Stimulated activated CD4-positive, alpha-beta T cell treated with anti-CD3 and anti-CD28 coated beads, Interleukin-1b, Interleukin-23, amount 100 ng/mL, for 48 hours (primary cell): ENCODE measurements at regions not wholly inside any gene's neighbourhood (a gene's known extent, or its start where the extent isn't known, plus 50 kb on each side); places are given as distances from the start of the nearest gene placed in this dataset.

Experiments
- DNase-seq: peaks from one replicate; pipeline ENCODE4 v3.0.0-alpha.2; 2020

DNA sequence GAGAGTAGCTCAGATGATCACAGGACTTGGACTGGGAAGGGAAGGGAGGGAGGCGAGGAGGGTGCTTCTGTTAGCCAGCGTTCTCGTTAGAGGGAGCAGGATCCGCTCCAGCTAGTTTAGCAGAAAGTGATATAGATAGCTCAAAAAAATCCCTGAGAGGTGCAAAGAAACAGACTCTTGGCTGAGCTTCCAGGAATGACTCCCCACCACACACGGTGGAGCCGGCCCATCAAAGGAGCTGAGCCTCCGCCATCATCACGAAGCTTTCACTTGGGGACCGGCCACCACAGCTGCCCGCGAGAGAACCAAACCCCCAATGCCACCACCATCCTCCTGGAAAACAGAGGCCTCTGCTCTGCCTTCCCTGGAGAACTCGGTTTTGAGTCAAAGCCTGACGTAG, 124.6 kb upstream of the BCL2L14 start:
- no peak for DNase-seq

DNA sequence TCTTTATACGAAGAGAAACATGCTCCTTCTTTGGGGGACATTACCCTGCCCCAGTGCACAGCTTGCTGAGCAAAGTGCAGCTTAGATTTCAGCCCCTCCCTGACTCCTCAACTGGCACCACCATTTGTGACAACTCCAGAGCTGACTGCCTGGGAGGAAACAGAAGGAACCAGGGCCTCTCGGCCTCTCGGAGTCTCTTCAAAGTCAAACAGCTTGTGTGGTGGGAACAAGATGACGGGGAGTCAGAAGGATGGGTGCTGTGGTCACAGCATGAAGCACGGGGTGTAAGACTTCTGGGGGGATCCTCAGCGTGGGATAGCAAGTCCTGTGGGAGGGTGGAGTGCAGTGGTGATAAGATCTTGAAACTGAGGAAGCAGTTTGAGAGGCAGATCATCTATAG, 123.5 kb upstream of the BCL2L14 start:
- no peak for DNase-seq

DNA sequence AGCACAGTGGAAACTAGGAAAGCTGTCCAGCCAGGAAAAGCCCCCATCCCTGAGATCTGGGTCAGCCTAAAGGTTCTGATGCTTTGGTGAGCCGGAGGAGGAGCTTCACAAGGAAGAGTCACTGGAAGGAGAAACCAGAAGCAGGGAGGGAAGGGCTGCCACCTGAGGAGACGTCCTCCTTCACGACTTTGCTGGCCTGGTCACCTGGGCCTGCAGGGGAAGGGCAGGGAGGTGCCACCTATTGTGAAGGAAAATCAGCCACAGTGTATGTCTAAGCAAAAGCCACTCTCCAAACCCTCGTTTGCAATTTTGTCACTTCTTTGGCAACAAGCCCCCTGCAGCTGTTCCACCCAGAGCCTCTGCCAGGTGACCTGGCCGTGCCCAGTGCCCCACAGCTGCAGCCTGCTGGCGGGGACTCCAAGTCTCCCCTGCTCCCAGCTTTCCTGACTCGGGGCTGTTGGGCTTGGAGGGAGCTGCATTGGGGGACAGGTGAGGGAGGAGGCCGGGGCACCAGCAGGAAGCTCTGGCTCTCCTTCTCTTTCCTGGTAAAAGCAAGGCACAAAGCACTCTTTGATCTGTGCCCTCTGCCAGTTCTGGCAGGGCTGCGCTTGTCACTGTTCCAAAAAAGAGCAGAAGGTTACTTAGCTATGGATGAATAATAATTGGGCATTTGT, 120.9 kb upstream of the BCL2L14 start:
- no peak for DNase-seq

DNA sequence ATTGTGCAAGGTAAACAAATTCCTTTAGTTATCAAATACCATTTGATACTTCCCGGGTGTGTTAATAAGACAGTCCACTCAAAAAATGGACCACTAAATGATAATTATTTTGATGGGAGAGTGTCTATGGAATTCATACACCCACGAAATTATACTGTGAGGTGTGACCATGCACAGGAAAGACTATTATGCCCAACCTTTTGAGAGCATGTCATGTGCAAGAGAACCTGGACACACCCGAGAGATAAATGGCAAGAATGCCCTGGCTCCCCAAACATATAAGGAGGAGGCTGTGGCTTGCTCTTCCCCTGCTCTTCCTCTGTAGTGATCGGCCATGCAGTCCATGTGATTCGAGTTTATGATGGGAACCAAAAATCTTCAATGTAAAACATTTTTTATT, 119.5 kb upstream of the BCL2L14 start:
- DNase-seq, result no peak

DNA sequence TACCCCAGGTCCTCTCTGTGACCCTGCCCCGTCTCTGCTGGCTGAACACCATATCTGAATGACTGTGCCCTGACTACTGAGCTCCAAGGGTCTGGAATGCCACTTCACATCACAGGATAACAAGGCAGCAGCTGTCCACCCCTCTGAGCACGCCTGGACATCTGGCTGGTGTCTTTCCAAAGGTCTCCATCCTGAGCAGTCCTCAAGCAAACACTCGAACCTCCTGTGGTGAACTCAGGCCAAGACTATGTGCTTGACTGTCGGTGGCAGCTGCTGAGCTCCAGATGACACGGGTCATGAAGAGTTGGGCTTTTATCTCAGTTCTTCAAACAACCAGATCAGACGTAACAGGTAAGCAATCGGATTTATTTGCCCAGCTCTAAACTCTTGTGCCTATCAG, 117.2 kb upstream of the BCL2L14 start:
- DNase-seq, result no peak

DNA sequence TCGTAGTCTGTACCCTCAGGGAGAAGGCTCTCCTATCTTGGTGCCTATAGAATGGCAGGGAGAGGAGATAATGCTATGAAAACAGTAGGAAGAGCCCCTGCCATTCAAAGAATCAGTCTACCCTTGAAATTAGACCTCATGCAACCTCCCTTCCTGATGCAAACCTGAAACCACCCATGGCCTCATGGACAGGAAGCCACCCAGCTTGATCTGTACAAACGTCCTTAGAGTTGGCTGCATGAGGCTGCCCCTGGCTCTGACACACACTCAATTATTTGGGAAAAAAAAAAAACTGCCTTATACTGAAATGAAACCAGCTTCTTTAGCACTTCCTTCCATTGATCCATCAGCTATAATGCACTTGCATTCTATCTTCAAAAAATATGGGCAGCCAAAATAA, 116.6 kb upstream of the BCL2L14 start:
- DNase-seq, result no peak

DNA sequence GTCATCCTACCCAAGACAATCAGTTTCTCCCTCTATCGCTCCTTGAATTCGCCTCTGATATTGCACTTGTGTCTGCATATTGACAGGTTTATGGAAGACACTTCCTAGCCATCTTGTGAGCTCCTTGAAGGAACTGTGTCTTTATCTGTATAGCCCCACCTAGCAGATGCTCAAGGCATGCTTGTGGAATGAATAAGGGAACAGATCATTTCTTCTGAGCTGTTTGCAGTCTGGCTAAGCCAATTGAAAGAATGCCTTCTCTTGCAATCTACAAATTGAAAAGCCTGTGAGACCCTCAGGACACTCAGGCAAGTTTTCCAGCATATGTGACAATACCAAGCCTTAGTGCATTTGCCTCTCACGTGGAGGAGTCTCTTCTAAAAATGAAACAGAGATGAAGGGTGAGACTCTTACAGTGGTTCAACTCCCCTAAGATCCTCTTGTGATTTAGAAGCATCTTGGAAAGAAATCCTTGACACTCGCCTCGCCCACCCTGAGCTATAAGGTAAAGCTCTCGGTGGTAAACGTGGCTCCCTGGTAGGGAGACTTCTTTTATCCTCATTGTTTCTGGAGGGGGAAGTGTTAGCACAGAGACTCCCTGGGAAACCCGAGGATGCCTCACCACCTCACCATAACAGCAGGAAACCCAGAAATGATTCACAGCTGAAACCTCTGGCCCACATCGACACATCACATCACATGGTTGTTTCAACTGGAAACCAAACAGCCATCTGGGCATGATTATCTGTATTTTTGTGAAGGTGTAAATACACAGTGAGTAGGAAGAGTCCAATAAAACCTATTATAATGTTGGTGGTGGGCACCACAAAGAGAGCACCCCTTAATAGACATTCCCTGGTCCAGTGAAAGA, 112.3 kb upstream of the BCL2L14 start:
- peak; percentile 65 for DNase-seq

DNA sequence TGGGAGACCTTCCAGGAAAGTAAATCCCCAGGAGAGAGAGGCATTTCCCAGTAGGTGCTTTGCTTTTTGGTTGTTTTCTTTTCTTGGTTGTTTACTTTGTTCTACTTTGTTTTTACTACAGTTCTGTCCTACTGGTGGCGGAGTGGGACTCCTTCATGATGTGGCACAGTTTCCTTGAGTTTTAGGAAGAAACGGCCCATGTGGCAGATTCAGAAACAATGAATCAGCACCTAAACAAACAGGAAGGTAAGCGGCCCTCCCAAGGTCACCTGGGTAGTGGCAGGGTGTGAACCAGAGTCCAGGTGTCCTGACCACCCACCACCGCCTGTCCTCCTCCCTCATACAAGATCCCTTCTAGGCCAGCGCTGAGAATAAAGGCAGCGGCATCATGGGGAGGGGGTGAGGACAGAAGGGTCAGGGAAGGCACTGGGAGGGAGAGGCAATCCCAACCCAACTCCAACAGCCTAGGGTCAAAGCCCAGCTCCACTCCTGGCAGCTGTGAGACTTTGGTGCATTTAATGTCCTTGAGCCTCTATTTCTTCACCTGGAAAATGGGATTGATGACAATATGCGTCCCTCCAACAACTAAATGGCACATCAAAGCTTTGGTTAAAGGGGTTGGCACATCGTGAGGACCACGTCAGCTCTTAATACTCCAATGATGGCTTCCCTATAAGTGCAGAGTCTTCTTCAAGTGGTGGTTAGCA, 111.5 kb upstream of the BCL2L14 start:
- no peak for DNase-seq

DNA sequence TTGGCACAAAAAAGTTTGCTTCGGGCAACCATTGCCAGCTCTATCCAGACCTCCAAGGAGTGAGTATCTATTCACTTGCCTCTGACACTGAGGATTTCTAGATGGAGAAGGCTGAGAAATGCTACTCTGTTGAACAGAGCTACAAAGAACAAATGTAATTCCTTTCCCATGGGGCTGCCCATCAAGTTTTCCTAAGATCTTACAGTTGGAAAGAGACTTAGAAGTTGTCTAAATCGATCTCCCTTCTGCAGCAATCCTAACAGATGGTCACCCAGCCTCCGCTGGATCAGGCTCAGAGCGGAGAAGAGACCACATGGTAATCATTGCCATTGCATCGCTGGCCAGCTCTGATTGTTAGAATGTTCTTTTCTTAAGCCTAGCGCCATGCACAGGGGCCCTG, 110.1 kb upstream of the BCL2L14 start:
- no peak for DNase-seq

DNA sequence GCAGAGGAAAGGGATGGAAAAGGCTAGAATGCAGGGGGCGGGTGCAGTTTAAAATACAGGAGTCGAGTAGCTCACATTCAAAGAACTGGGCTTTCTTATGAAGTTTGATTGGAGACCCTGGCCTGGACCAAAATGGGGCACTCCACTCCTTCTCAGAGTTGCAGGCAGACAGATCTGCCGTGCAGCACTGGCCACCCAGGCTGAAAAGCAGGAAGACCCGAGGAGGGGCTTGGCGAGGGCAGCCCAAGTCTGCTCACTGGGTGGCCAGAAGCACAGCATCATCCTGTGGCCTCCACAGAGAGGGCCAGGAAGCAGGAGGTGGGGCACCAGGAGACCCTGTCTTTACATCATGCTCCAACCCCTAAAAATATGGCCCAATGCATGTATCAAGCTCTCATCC, 109.1 kb upstream of the BCL2L14 start:
- no peak for DNase-seq

DNA sequence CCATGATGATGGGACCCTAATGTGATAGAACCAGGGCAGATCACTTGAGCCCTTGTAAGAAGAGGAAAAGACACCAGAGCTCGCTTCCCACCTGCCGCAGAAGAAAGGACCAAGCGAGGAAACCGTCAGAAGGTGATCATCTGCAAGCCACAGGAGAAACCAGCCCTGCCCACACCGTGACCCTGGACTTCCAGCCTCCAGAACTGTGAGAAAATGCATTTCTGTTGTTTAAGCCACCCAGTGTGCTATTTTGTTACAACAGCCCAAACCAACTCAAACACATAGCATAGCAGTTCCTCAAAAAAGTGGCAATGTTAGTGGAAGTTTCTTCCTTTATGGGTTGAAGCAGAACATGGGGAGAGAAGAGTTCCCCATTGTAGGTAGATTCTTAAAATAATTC, 107.9 kb upstream of the BCL2L14 start:
- no peak for DNase-seq

DNA sequence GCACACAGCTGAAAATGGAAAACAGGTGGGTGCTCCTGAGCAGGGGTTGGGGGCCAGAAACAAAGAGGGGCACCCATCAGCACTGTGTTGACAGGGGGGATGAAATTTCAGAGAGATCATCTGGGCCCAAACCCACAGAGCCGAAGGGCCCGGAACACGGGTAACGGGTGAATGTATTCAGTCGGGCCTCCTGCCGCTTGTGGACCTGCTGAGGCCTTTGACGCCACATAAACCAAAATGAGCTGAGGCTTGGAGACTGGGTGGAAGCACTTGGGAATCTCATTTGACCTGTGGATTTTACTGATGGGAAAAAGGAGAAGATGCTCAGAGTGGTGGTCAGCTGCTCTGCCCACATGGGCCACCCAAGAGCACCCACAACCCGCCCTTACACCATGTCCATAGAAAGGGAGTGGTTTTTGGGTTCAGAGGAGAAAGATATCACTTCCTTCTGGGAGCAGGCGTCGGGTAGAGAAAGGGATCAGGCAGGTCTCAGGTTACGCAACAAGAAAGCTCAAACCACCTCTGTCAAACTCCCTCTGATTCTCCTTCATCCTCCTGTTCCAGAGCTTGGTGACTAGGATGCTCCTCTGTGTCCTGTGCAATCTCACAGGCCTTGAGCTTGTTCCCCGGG, 106.8 kb upstream of the BCL2L14 start:
- no peak for DNase-seq

DNA sequence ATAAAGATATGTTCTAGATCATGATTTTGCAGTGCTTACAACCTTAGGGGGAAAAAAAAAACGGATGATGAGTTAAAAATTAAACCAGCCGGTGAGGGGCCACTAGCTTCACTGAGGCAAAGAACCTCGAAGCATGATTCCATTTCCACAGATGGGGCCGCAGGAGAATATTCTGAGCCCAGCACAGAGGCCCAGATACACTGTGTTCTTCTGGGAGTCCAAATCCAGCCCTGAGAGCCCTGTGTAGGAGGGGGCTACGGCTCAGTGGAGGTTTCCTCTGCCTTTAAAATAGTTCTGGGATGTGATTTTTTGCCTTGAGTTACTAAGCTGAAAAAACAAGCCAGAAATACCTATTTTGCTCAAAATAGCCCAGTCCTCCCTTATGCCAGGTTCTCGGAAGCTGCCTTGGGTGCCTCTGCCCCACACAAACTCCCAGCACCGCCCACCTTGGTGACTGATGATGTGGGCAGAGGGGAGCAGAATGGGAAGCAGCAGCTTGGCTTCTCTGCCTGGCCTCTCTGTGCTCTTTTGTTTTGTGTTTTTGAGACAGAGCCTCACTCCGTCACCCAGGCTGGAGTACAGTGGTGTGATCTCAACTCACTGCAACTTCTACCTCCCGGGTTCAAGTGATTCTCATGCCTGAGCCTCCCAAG, 105.4 kb upstream of the BCL2L14 start:
- DNase-seq, result no peak

DNA sequence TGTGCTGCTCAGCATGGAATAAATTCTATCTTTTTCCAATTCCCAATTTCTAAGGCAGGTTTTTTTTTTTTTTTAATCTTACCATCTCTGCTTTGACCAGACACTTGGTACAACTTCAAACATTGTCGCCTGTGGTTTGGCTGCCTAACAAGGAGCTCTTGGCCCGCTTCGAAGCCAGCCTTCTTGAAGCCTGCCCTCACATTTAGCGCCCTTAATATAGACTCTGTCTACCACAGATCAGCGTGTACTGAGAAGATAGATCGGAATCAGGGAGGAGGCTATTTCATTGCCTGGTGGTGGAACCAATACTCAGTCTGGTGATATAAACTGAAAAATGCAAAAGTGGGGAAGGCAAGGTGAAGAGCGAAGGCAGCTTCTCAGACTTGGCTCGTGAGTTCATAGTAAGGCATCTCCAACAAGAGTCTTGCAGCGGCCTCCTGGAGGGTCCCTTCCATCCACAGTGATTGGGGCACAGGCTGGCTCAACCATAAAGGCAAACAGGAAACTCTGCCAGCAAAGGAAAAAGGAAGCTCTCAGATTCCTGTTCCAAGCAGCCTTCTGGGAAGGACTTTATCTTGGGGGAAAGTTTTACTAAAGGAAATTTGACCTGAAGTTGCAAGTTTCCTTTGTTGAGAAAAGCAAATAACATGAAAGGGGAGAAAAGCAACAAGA, 103.2 kb upstream of the BCL2L14 start:
- DNase-seq, result no peak

DNA sequence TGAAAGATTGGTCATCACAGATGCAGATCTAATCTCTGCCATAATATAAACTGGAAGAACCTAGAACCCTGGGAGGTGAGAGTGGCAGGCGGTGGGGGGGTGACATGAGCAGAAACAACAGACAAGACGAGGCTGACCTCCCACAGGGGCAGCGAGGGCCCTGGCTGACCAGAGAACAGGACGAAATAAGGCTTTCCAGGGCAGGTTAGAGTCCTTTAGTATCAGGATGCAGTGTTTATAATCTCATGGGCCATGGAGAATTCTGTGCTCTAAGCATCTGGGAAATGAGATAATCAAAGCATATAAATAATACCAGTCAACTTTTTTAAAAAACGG, 102.7 kb upstream of the BCL2L14 start:
- no peak for DNase-seq

DNA sequence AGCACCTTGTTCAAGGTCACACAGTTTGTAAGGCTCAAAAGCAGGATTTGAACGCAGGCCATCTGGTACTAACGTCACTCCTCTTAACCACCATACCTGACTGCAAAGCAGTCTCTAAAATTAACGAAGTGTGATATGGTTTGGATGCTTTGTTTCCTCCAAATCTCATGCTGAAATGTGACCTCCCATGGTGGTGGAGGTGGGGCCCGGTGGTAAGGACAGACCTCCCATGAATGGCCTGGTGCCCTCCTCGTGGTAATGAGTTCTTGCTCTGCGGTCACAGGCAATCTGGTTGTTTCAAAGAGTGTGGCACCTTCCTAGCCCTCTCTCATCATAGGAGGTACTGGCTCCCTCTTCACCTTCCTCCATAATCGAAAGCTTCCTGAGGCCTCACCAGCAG, 102.2 kb upstream of the BCL2L14 start:
- DNase-seq, result no peak

DNA sequence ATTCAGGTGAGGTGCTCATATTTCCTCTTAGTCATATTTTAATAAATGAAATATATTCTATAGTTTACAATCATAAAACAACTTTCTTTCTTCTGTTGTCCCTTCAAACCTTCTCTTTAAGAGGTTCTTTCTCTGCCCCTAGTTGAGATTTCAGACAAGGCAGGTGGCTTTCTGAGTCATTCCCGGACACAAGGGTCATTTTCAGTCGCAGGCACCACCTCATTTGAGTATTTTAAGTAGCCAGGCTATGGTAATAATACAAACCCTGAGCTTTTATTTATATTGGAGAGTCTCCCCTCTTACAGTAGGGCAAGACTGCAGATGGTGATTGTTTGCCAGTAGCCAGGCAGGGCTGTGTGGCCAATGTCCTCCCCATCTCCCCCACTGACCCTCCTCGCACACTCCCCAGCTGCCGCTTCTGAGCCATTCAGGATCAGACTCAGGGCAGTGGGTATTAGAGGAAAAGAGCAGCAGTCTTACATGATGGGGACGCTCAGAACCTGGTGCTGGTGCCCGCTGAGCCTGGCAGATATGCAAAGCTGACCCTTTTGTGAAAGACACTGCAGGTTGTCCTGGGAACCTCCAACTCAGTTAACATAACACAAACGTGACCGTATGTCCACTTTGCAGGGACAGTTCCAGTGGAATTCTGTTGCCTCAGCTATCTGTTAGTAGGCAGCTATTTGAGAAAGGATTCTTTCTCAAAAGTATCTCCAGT, 101.1 kb upstream of the BCL2L14 start:
- no peak for DNase-seq

DNA sequence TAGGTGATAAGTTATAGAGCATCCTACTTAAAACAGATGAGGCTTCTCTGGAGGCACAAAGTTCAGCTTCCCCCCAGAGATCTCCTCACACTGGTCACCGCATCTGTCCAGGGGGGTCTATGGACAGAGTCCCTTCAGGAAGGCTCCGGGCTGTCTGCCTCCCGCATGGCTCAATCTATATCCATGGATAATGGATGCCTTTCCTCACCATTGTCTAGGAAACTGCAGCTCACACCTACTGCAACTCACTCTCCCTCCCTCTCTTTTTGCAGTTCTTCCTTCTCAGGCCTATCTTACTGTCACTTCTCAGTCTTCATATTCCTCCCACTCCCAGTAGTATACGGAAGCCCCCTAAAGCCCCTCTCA, 100.6 kb upstream of the BCL2L14 start:
- DNase-seq, result no peak

DNA sequence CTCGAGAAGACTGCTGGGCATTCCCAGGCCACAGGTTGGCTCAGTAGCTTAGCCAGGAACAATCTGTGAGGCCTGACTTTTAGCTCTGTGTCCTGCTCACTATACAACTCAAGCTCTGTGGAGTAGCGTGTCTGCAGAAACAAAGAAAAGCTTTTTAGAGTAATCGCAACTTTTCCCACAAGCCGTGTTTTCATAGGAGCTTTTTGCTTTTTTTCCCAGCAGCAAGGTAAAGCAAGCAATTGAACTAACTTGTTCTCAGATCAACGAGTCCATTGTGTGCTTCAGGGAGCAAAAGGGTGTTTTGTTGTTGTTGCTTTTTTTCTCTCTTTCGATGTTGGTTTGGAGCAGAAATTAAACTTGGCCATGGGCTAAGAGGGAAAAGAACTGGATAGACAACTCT, 97.3 kb upstream of the BCL2L14 start:
- no peak for DNase-seq

DNA sequence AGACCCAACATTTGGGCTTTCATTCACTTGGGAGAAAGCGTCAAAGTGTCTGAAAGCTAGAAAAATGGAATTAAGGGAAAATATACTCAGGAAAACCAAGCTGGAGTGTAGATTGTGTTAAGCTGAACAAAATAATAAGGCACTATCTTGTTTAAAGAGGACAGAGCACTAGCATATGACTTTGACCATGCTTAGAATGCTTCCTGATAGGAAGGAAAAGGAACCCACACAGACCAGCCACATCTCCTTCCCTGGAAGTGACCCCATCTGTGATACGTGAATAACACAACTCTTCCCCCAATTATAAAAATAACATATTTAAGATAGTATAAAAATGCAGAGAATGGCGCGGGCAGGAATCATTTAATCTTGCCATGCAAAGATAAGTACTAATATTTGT, 94.7 kb upstream of the BCL2L14 start:
- no peak for DNase-seq

DNA sequence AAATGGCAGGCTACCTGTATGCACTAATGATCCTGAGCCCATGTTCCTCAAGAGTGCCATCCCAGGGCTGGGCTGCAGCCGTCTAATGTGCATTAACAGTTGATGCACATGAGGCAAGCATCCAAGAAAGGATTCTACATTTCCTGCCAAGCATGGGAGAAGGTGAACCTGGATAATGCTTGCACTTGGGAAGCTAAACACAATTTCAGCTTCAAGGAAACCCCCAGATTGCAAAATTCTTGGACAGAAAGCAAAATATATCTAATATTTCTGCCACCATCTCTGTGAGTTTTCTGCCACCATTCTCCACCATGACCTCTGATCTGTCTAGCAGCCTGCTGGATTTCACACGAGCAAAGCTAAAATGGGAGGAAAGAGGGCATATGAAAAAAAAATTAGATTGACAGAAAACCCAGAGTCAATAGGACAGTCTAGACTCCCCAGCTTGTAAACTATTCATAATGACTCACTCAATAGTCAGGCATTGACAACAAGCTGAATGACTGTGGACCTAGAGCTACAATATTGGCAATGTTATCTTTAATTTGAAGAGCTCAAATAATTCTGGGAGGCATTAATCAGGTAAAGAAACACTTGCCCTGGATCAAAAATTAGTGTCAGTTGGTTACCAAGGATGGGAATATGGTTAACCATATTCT, 91.9 kb upstream of the BCL2L14 start:
- no peak for DNase-seq
